C1 segment of cervical spinal cord (tissue), 14 donors: ENCODE measurements at regions not wholly inside any gene's neighbourhood (a gene's known extent, or its start where the extent isn't known, plus 50 kb on each side); places are given as distances from the start of the nearest gene placed in this dataset.

Experiments used
- DNase-seq, 14 donors: peaks; one replicate each; lab custom pipeline; 2025; lab: John Stamatoyannopoulos, UW

DNA sequence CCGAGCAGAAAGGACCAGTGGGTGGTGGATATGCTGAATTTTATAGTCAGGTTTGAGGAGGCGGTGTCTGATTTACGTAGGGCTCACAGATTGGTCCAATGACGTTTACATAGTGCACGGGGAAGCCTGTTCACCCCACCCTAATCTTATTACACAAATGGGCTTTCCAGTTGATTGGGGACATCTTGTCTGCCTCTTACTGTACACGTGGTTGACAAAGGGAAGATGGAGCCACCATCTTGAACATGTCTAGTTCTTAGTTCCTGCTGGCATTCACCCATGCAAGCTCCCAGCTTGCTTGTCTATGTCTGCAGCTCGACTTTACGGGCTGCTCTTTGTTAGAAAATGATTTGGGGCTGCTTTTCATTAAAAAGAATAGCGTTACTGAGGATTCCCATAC lies 332.0 kb upstream of the SLCO3A1 start:
- DNase-seq = no peak

DNA sequence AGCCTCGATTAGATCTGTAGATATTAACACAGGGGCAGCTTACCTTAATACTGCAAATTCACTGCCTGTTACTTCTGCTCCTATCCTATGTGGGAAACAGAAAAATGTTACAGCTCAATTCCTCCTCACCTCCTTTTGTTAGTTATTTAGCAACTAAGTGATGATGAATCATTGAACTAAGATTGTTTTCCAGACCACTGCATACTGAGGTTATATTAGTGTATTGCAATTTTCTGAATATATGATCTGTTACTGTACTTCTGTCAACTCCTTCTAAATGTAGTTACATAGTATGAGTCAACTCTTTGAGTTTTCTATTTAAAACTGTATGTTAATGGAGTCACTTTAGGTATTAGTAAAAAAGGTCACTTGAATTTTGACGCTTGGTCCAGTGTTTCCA lies 331.5 kb upstream of the SLCO3A1 start:
- DNase-seq = no peak

- peak in 6 of 14 donors; percentile 6 to 29 (median 19) for DNase-seq
These were observed 330.7 kb upstream of the SLCO3A1 start for GRCh38 chr15:91522605-91523332.

- DNase-seq = no peak
These were observed 329.9 kb upstream of the SLCO3A1 start for GRCh38 chr15:91523596-91523995.

DNA sequence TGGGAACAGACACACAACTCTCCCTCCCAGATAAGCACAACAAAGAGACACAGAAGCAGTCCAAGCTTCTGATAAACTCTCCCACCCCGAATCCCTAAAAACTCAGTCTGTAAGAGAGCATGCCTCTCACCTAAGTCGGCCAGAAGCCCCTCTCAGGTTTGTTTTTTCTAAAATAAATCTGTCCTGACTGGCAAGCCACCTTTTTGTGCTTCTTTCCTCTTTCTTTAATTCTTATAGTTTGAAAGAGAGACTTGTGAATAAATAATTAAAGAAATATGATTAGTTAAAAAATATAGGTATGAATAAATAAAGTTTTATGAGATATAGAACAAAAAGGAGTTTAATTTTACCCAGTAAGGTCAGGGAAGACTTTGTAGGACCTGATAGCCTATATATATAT lies 329.0 kb upstream of the SLCO3A1 start:
- DNase-seq = no peak

DNA sequence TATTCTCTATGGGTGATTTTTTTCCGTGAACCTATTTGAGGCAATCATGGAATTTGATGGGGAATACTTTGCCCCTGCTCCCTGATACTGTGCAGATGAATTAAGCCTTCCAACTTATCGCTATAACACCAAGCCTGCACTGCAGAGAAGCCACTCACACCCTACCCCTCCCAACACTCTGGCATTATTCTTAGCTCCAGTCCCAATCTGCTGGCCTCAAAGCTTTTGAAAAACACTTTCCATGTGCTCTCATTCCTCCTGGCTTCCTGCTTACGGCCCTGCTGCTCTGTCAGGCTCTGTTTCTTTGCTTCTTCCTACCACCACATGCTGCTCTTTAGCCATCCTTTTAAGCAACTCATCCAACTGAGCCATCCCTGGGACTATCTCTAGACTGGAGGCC lies 327.8 kb upstream of the SLCO3A1 start:
- DNase-seq = peak in 1 of 14 donors; percentile 67

- no peak for DNase-seq
These were observed 327.1 kb upstream of the SLCO3A1 start for GRCh38 chr15:91526424-91526823.

- peak in 2 of 14 donors; percentile 5 to 89 for DNase-seq
These were observed 324.7 kb upstream of the SLCO3A1 start for GRCh38 chr15:91528801-91529200.

DNA sequence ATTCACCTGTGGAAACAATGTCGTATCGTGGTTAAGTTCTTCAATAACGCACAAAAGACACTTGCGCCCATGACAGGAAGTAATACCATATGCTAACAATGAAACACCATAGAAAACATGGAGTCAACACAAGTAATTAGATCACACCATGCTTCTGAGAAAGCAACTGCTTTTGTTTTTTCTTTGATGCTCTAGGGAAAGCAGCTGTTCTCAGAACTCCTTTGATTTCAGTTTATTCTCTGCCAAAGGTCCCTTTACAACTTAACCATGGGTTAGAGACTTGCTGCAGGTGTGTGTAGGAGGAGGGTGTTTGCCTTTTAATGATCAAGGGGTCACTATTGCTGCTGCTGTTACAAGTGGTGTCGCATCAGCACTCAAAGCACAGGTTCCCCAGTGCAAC lies 324.0 kb upstream of the SLCO3A1 start:
- no peak for DNase-seq

GRCh38 chr15:91530279-91530678 lies 323.2 kb upstream of the SLCO3A1 start:
- DNase-seq = no peak

- DNase-seq = no peak
These were observed 322.4 kb upstream of the SLCO3A1 start for GRCh38 chr15:91530956-91531582.

DNA sequence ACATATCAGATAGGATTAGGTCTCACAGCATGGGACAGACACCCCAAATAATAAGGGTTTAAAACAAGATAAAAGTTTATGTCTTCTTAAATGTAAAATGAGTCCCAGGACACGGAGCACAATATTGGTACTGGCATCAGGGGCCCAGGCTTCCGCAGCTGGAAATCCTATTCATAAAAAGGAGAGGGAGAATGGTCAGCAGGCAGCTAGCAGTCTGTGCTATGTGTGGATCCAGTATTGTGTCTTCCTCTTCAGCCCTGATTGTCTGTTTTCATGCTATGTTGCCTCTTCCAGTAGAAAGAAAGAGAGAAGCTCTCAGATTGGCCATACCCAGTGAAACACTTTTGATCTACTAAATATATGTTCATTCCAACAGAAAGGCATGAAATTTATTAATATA lies 319.3 kb upstream of the SLCO3A1 start:
- DNase-seq = peak in 1 of 14 donors; percentile 26

- DNase-seq = no peak
These were observed 318.5 kb upstream of the SLCO3A1 start for GRCh38 chr15:91534976-91535375.

GRCh38 chr15:91535856-91536500 lies 317.5 kb upstream of the SLCO3A1 start:
- no peak for DNase-seq

- peak in 1 of 14 donors; percentile 16 for DNase-seq
These were observed 315.7 kb upstream of the SLCO3A1 start for GRCh38 chr15:91537856-91538255.

GRCh38 chr15:91538782-91539181 lies 314.7 kb upstream of the SLCO3A1 start:
- DNase-seq = no peak

GRCh38 chr15:91541286-91541685 lies 312.2 kb upstream of the SLCO3A1 start:
- DNase-seq = no peak

GRCh38 chr15:91542226-91542625 lies 311.3 kb upstream of the SLCO3A1 start:
- DNase-seq = no peak

- DNase-seq = no peak
These were observed 306.2 kb upstream of the SLCO3A1 start for GRCh38 chr15:91547356-91547755.

DNA sequence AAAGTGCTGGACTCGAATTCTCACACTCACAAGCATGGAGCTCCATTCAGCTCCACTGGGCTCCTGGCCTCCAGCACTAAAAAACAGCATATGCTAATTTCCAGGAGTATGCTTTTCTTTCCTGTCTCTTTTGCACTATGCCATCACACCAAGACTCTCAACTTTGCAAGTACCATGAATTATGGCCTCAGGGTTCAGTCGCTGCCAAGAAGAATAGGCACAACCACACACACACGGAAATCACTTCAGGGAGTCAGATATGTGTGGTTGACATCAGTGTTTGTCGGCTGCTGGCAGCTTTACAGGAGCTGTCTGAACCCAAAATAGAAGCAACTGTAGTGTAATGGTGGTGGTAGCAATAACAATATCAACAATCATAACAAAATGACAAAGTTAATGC lies 305.0 kb upstream of the SLCO3A1 start:
- DNase-seq = peak in 1 of 14 donors; percentile 52

GRCh38 chr15:91549581-91549980 lies 303.9 kb upstream of the SLCO3A1 start:
- DNase-seq = no peak

DNA sequence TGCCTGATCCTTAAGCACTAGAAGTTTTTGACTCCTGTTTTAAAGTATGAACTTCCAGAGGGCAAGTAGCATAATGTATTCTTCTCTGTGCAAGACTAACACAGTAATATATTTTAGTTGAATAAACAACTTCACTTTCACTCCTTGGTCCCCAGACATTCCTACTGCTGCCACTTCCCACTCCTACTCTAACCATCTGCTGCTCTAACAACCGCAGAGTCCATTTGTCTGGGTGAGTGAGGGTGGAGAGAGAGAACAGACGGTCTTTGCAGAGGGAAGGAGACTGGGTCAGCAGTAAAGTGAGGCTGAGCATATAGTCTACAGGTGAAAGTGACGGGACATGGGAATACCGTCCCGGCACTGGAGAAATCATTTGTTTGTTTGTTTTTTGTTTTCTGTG lies 301.0 kb upstream of the SLCO3A1 start:
- DNase-seq = peak in 1 of 14 donors; percentile 15
